A673 (cell line): ENCODE measurements at regions not wholly inside any gene's neighbourhood (a gene's known extent, or its start where the extent isn't known, plus 50 kb on each side); places are given as distances from the start of the nearest gene placed in this dataset.
A peak's percentile ranks its signal among the peaks of the same experiment; 100 is the strongest.

Source experiments
- BruUV-seq: library from RNA; stranded (reverse); fragments of 400-500 nt; replicated peaks from 2 replicates; lab custom pipeline; 2021; lab: Mats Ljungman, UMichigan
- CTCF ChIA-PET: fragments of 300-600 bp; sonication (Branson Sonifier 250); formaldehyde crosslinking; loops from one replicate; lab custom pipeline; 2022; ENCODE audit warnings: antibody characterized with exemption; lab: Charles Lee
- POLR2A ChIA-PET: fragments of 300-600 bp; sonication (Branson Sonifier 250); formaldehyde crosslinking; loops from one replicate; lab custom pipeline; 2022; ENCODE audit warnings: antibody characterized with exemption; ENCODE audit not compliant: low non-redundant PET; lab: Charles Lee
- DNase-seq: peaks from one replicate; pipeline ENCODE4 v3.0.0-alpha.2; 2015; ENCODE audit warnings: low spot score
- H3K27ac ChIP-seq: fragments of 200-600 bp; sonication (generic); 2 replicates; pipeline ENCODE4 v1.5.1; 2016; ENCODE audit warnings: mixed run types, low read depth, mild to moderate bottlenecking, mixed read lengths, antibody characterized with exemption, low read length; ENCODE audit not compliant: poor library complexity, severe bottlenecking
- H3K27me3 ChIP-seq: fragments of 200-600 bp; sonication (generic); replicated peaks from 2 replicates; pipeline ENCODE4 v1.6.1; 2017; ENCODE audit warnings: mixed run types, low read depth, mild to moderate bottlenecking, mixed read lengths, antibody characterized with exemption, low read length; ENCODE audit not compliant: insufficient read depth, poor library complexity
- H3K36me3 ChIP-seq: fragments of 200-600 bp; sonication (generic); 2 replicates; pipeline ENCODE4 v1.6.1; 2016; ENCODE audit warnings: mixed run types, mild to moderate bottlenecking, mixed read lengths, antibody characterized with exemption, low read length; ENCODE audit not compliant: insufficient read depth, poor library complexity, severe bottlenecking
- H3K4me1 ChIP-seq: fragments of 200-600 bp; sonication (generic); 2 replicates; pipeline ENCODE4 v1.6.1; 2017; ENCODE audit warnings: mixed run types, mild to moderate bottlenecking, mixed read lengths, antibody characterized with exemption, low read length; ENCODE audit not compliant: insufficient read depth, poor library complexity, severe bottlenecking
- H3K4me3 ChIP-seq: fragments of 200-600 bp; sonication (generic); 2 replicates; pipeline ENCODE4 v1.5.1; 2016; ENCODE audit warnings: low read depth, mixed run types, mild to moderate bottlenecking, mixed read lengths, low read length; ENCODE audit not compliant: poor library complexity, severe bottlenecking
- H3K9me3 ChIP-seq: fragments of 200-600 bp; sonication (generic); 2 replicates; pipeline ENCODE4 v1.6.1; 2016; ENCODE audit warnings: mixed run types, low read depth, mild to moderate bottlenecking, mixed read lengths, antibody characterized with exemption, low read length; ENCODE audit not compliant: poor library complexity, severe bottlenecking
- CTCF ChIP-seq: fragments of 300-800, 200-600 bp; sonication (generic); conservative IDR thresholded peaks from 2 replicates; pipeline ENCODE4 v1.5.1; 2017; ENCODE audit warnings: low read depth, mild to moderate bottlenecking, antibody characterized with exemption, low read length, moderate library complexity, mixed read lengths
- EZH2 ChIP-seq: fragments of 200-600 bp; sonication (generic); IDR thresholded peaks from 2 replicates; pipeline ENCODE4 v1.6.1; 2017; ENCODE audit warnings: borderline replicate concordance, low read depth, mild to moderate bottlenecking, mixed read lengths, antibody characterized with exemption, low read length; ENCODE audit not compliant: poor library complexity, severe bottlenecking
- intact Hi-C: fragments of 100-400 bp; cut with micrococcal nuclease; formaldehyde crosslinking; loops from one replicate; pipeline ENCODE4 v1.10.0; 2022; ENCODE audit not compliant: unreplicated experiment

DNA sequence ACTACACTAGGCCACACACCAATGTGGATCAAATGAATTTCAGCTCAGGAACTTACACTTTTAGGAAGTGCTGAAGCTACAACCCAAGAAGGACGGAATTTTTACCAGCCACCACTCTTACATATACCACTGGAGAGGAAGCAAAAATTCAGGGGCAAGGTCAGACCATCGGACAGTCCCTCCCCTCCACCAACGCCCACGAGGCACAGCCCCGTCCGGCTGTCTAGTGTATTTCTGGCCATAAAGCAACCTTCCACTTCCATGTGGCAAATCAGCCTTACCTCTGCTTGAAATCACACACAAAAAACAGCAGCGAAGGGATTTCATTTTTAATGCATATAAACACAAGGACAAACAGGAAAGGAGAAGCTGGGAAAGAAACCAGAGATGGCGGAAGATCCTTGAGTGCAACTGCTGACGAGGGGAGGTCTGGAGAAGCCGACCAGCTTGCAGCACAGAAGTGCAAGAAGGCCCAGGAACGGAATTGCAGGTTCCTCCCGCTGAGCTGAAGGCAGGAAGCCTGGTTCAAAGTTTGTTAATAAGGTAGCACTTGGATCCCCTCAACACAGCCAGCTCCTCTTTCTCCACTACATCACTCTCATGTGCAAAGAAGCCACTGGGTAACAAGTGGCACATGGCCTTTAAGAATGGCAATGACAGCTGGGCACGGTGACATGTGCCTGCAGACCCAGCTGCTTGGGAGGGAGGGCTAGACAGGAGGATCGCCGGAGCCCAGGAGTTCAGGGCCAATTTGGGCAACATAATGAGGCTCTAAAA, 71.5 kb downstream of the SHANK2 start:
- no peak for DNase-seq
- Histone ChIP-seq H3K36me3 (no peaks in the 10 kb centered on the region), H3K27me3 (no peaks in the 10 kb centered on the region), H3K9me3 (peaks cover 10% of the 10 kb centered on the region), H3K27ac (no peak overlapping the region), H3K4me1 (no peaks in the 10 kb centered on the region), H3K4me3 (no peak overlapping the region)
- CTCF ChIA-PET, result no interaction called here
- POLR2A ChIA-PET, result no interaction called here
- intact Hi-C loops, result no loop called here
- TF ChIP-seq EZH2 (no peak), CTCF (no peak)
- BruUV-seq, result no TSS peak

- POLR2A ChIA-PET, result no interaction called here
- CTCF ChIA-PET, result no interaction called here
- H3K36me3 ChIP-seq, result no peaks in the 10 kb centered on the region
Measured at GRCh38 chr11:71179877-71180605, 72.3 kb downstream of the SHANK2 start.

GRCh38 chr11:71178076-71178475, 74.3 kb downstream of the SHANK2 start:
- Histone ChIP-seq H3K27ac (no peak overlapping the region), H3K27me3 (no peaks in the 10 kb centered on the region), H3K4me3 (no peak overlapping the region), H3K4me1 (no peaks in the 10 kb centered on the region), H3K9me3 (peaks cover 13% of the 10 kb centered on the region), H3K36me3 (no peaks in the 10 kb centered on the region)
- no TSS peak for BruUV-seq
- TF ChIP-seq EZH2, result no peak
- TF ChIP-seq CTCF, result no peak
- intact Hi-C loops, result no loop called here
- CTCF ChIA-PET, result no interaction called here
- peak; percentile 75 for DNase-seq
- POLR2A ChIA-PET, result no interaction called here

More at GRCh38 chr11:71179877-71180605, 72.3 kb downstream of the SHANK2 start:
- TF ChIP-seq CTCF (no peak), EZH2 (no peak)
- BruUV-seq, result no TSS peak
- no peaks in the 10 kb centered on the region for H3K27me3 ChIP-seq
- DNase-seq, result no peak
- H3K4me3 ChIP-seq, result no peak overlapping the region
- H3K9me3 ChIP-seq, result peaks cover 13% of the 10 kb centered on the region
- no peak overlapping the region for H3K27ac ChIP-seq
- H3K4me1 ChIP-seq, result no peaks in the 10 kb centered on the region
- intact Hi-C loops, result no loop called here
